Esophagus squamous epithelium (tissue), 5 donors: ENCODE measurements at regions not wholly inside any gene's neighbourhood (a gene's known extent, or its start where the extent isn't known, plus 50 kb on each side); places are given as distances from the start of the nearest gene placed in this dataset.

Experiments
- DNase-seq: peaks from one replicate; lab custom pipeline; 2025; lab: John Stamatoyannopoulos, UW
- H3K27ac ChIP-seq, 4 donors: fragments of 200-600 bp; sonication (generic); one replicate each; pipeline ENCODE4 v1.5.1; 2016 to 2019; ENCODE audit warnings: mild to moderate bottlenecking in 1 of 4
- H3K27me3 ChIP-seq, 4 donors: fragments of 200-600 bp; sonication (generic); 1 replicate in 3 of 4; 2 replicates in 1 of 4; pipeline versions ENCODE4 v1.5.1 to v1.6.0; 2017 to 2021; ENCODE audit warnings: antibody characterized with exemption in 1 of 4
- H3K36me3 ChIP-seq, 3 donors: fragments of 200-600 bp; sonication (generic); one replicate each; pipeline ENCODE4 v1.5.1; 2016 to 2019
- H3K4me1 ChIP-seq, 3 donors: fragments of 200-600 bp; sonication (generic); one replicate each; pipeline ENCODE4 v1.5.1; 2017 to 2019
- H3K4me3 ChIP-seq, 4 donors: fragments of 200-600 bp; sonication (generic); 1 replicate in 3 of 4; 2 replicates in 1 of 4; pipeline ENCODE4 v1.5.1; 2016 to 2019; ENCODE audit warnings: mild to moderate bottlenecking in 2 of 4, moderate library complexity in 1 of 4
- H3K9me3 ChIP-seq, 3 donors: fragments of 200-600 bp; sonication (generic); one replicate each; pipeline ENCODE4 v1.5.1; 2016 to 2019
- CTCF ChIP-seq, 6 experiments: fragments of 450-650 bp in 4 of 6; fragments of 200-600 bp in 2 of 6; sonication (generic) in 2 of 6; IDR thresholded peaks; one replicate each; pipeline ENCODE4 v1.5.1; 2016 to 2019; ENCODE audit warnings: antibody characterized with exemption in 6 of 6, mild to moderate bottlenecking in 4 of 6, moderate library complexity in 4 of 6
- POLR2A ChIP-seq, 4 donors: fragments of 450-650 bp; IDR thresholded peaks; one replicate each; pipeline ENCODE4 v1.6.1; 2017; ENCODE audit warnings: antibody characterized with exemption in 4 of 4, mild to moderate bottlenecking in 4 of 4, moderate library complexity in 3 of 4
- WGBS, 2 donors: methylation state at CpG; one replicate each; pipeline ENCODE4 v1.1.5; 2018; 5-methylcytosine and 5-hydroxymethylcytosine counted together
- intact Hi-C: fragments of 100-400 bp; cut with DNase I; formaldehyde crosslinking; loops from one replicate; pipeline ENCODE4 v1.15.0; 2022
- donor health status: DM: yes; HTN: yes; CAD: no.

- no peak for DNase-seq
- H3K4me1 ChIP-seq = peaks cover 0 to 3% (median 0%) of the 10 kb centered on the region in 3 donors
- H3K9me3 ChIP-seq = no peaks in the 10 kb centered on the region
- H3K4me3 ChIP-seq = no peak overlapping the region
- 72 to 83% methylated on average over 3 of the region's 3 CpGs for WGBS, 2 donors
- intact Hi-C loops = no loop called here
- TF ChIP-seq POLR2A (IDR thresholded peaks at IDR 0.05) = no peak
- H3K36me3 ChIP-seq = no peaks in the 10 kb centered on the region
- no peak overlapping the region for H3K27ac ChIP-seq
- H3K27me3 ChIP-seq = peaks cover 0 to 22% (median 0%) of the 10 kb centered on the region in 4 donors
Observed at GRCh38 chr17:27981978-27982377, 60.5 kb upstream of the NLK start.

DNA sequence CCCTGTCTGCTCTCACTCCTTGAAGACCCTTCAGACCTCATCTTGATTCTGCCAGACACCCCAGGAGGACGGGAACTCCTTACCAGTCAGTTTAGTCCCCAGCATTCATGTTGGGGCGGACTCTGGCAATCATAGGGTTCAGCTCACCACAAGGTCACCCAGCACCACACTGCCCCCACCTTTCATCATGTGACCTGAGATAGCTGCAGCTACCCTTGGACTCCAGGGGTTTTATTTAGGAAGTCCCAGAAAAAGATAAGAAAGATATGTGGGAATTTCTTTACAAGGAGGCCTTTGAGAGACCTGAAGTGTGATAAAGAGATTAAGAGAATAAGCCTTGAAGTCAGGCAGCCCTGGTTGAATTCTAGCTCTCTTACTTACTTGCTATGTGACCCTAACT lies 59.8 kb upstream of the NLK start:
- intact Hi-C loops = no loop called here
- peaks cover 0 to 22% (median 0%) of the 10 kb centered on the region in 4 donors for H3K27me3 ChIP-seq
- no peaks in the 10 kb centered on the region for H3K36me3 ChIP-seq
- no peak overlapping the region for H3K4me3 ChIP-seq
- TF ChIP-seq CTCF (IDR thresholded peaks at IDR 0.05) = no peak
- no peak for TF ChIP-seq POLR2A (IDR thresholded peaks at IDR 0.05)
- no peaks in the 10 kb centered on the region for H3K9me3 ChIP-seq
- no peak overlapping the region for H3K27ac ChIP-seq
- DNase-seq = no peak
- WGBS, 2 donors = 71 to 80% methylated on average over 1 to 2 of the region's 2 CpGs
- H3K4me1 ChIP-seq = peaks cover 0 to 3% (median 0%) of the 10 kb centered on the region in 3 donors

DNA sequence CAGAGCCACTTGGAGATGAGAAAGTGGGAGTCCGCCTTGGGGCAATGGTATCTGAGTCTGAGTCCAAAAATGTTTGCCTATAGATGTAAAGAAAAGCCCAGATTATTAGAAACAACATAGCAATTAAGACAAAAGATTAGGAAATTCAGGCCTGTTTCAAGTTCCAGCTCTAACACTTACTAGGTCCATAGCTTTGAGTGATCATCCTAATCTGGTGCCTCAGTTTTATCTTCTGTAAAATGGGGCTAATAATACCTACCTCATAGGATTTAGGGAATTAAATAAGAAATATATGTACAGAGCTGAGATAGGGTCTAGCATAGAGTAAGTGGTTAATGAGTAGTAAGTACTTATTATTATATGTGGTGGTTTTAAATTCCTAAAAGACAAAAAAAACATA lies 58.6 kb upstream of the NLK start:
- Histone ChIP-seq H3K4me3 (no peak overlapping the region), H3K27ac (peak overlapping the region in 1 of 4 donors; percentile 70), H3K27me3 (peaks cover 0 to 22% (median 0%) of the 10 kb centered on the region in 4 donors), H3K9me3 (no peaks in the 10 kb centered on the region), H3K36me3 (no peaks in the 10 kb centered on the region), H3K4me1 (peaks cover 0 to 3% (median 0%) of the 10 kb centered on the region in 3 donors)
- intact Hi-C loops = no loop called here
- WGBS, 2 donors = 62 to 89% methylated on average over 1 of the region's 1 CpG
- TF ChIP-seq CTCF (IDR thresholded peaks at IDR 0.05) (no peak), POLR2A (IDR thresholded peaks at IDR 0.05) (no peak)
- no peak for DNase-seq

- DNase-seq = no peak
- TF ChIP-seq CTCF (IDR thresholded peaks at IDR 0.05) (no peak), POLR2A (IDR thresholded peaks at IDR 0.05) (no peak)
- peaks cover 0 to 3% (median 0%) of the 10 kb centered on the region in 3 donors for H3K4me1 ChIP-seq
- H3K36me3 ChIP-seq = no peaks in the 10 kb centered on the region
- intact Hi-C loops = no loop called here
- H3K27ac ChIP-seq = peak overlapping the region in 2 of 4 donors; percentile 50 to 70
- H3K27me3 ChIP-seq = peaks cover 0 to 22% (median 0%) of the 10 kb centered on the region in 4 donors
- WGBS, 2 donors = 21 to 38% methylated on average over 7 of the region's 7 CpGs
- peak overlapping the region in 1 of 4 donors; percentile 4 for H3K4me3 ChIP-seq
- no peaks in the 10 kb centered on the region for H3K9me3 ChIP-seq
Observed at GRCh38 chr17:27984404-27984803, 58.1 kb upstream of the NLK start.

GRCh38 chr17:27984816-27985215 lies 57.7 kb upstream of the NLK start:
- H3K9me3 ChIP-seq = no peaks in the 10 kb centered on the region

More at GRCh38 chr17:27984816-27985215, 57.7 kb upstream of the NLK start:
- no peak overlapping the region for H3K4me3 ChIP-seq
- no peaks in the 10 kb centered on the region for H3K36me3 ChIP-seq
- TF ChIP-seq POLR2A (IDR thresholded peaks at IDR 0.05) (no peak), CTCF (IDR thresholded peaks at IDR 0.05) (no peak)
- H3K27ac ChIP-seq = peak overlapping the region in 2 of 4 donors; percentile 50 to 70
- WGBS, 2 donors = 25 to 44% methylated on average over 4 of the region's 6 CpGs
- intact Hi-C loops = no loop called here
- H3K27me3 ChIP-seq = peaks cover 0 to 22% (median 0%) of the 10 kb centered on the region in 4 donors
- H3K4me1 ChIP-seq = peaks cover 0 to 3% (median 0%) of the 10 kb centered on the region in 3 donors
- DNase-seq = no peak
